Astrocyte (in vitro differentiated cells and primary cell): ENCODE measurements at regions not wholly inside any gene's neighbourhood (a gene's known extent, or its start where the extent isn't known, plus 50 kb on each side); places are given as distances from the start of the nearest gene placed in this dataset.
"Not testable (repeated sequence)": the region's sequence is repeated elsewhere in the genome, so short reads cannot be mapped to it uniquely, and the experiment has no call there.

Experiments
- DNase-seq: peaks from one replicate; pipeline ENCODE4 v3.0.0-alpha.2; 2010; ENCODE audit warnings: low read depth
- FAIRE-seq: peaks from 2 replicates; lab custom pipeline; 2011; peaks lifted over from hg19 to GRCh38; lab: Jason Lieb, UNC
- H2AFZ ChIP-seq: 2 replicates; pipeline ENCODE4 v1.6.0; 2012; ENCODE audit warnings: low read depth, low read length, inconsistent platforms
- H3K27ac ChIP-seq: 2 replicates; pipeline ENCODE4 v1.5.1; 2011; ENCODE audit warnings: low read depth, low read length, inconsistent platforms
- H3K27me3 ChIP-seq: 2 replicates; pipeline ENCODE4 v1.6.0; 2011; ENCODE audit warnings: low read length, inconsistent platforms; ENCODE audit not compliant: insufficient read depth
- H3K36me3 ChIP-seq: 2 replicates; pipeline ENCODE4 v1.5.1; 2011; ENCODE audit warnings: low read length, inconsistent platforms; ENCODE audit not compliant: insufficient read depth
- H3K4me1 ChIP-seq: 2 replicates; pipeline ENCODE4 v1.5.1; 2011; ENCODE audit warnings: low read length, inconsistent platforms; ENCODE audit not compliant: insufficient read depth
- H3K4me2 ChIP-seq: 2 replicates; pipeline ENCODE4 v1.6.0; 2012; ENCODE audit warnings: low read length, inconsistent platforms
- H3K4me3 ChIP-seq: 2 replicates; pipeline ENCODE4 v1.5.1; 2011; ENCODE audit warnings: low read depth, mild to moderate bottlenecking, low read length, inconsistent platforms; ENCODE audit not compliant: insufficient read depth
- H3K79me2 ChIP-seq: 2 replicates; pipeline ENCODE4 v1.6.0; 2012; ENCODE audit warnings: mild to moderate bottlenecking, low read length, inconsistent platforms; ENCODE audit not compliant: insufficient read depth
- H3K9ac ChIP-seq: 2 replicates; pipeline ENCODE4 v1.6.0; 2012; ENCODE audit warnings: mild to moderate bottlenecking, low read length, inconsistent platforms
- H3K9me3 ChIP-seq: 2 replicates; pipeline ENCODE4 v1.5.1; 2012; ENCODE audit warnings: low read depth, mild to moderate bottlenecking, low read length, inconsistent platforms; ENCODE audit not compliant: insufficient read depth
- H4K20me1 ChIP-seq: 2 replicates; pipeline ENCODE4 v1.6.0; 2012; ENCODE audit warnings: low read length, inconsistent platforms; ENCODE audit not compliant: insufficient read depth
- H3K27ac Mint-ChIP-seq: one replicate; pipeline ENCODE4 v1.8.0; 2021; ENCODE audit warnings: mild to moderate bottlenecking, mixed read lengths; ENCODE audit not compliant: unreplicated experiment
- H3K27me3 Mint-ChIP-seq: one replicate; pipeline ENCODE4 v1.8.0; 2021; ENCODE audit warnings: low read depth, mixed read lengths; ENCODE audit not compliant: unreplicated experiment
- H3K36me3 Mint-ChIP-seq: one replicate; pipeline ENCODE4 v1.8.0; 2021; ENCODE audit warnings: low read depth, mixed read lengths; ENCODE audit not compliant: unreplicated experiment
- H3K4me1 Mint-ChIP-seq: one replicate; pipeline ENCODE4 v1.8.0; 2021; ENCODE audit warnings: low read depth, mixed read lengths; ENCODE audit not compliant: unreplicated experiment
- H3K4me3 Mint-ChIP-seq: one replicate; pipeline ENCODE4 v1.8.0; 2021; ENCODE audit warnings: mild to moderate bottlenecking, moderate library complexity, mixed read lengths; ENCODE audit not compliant: unreplicated experiment
- H3K9me3 Mint-ChIP-seq: one replicate; pipeline ENCODE4 v1.8.0; 2021; ENCODE audit warnings: mild to moderate bottlenecking, mixed read lengths; ENCODE audit not compliant: unreplicated experiment

- H3K79me2 ChIP-seq, H3K27me3 ChIP-seq, H4K20me1 ChIP-seq, H3K4me3 ChIP-seq, H3K9me3 ChIP-seq, H3K27ac Mint-ChIP-seq, H3K4me1 Mint-ChIP-seq, H3K27me3 Mint-ChIP-seq, H3K36me3 Mint-ChIP-seq, H3K4me3 Mint-ChIP-seq, FAIRE-seq, H3K36me3 ChIP-seq, H3K27ac ChIP-seq, H3K9me3 Mint-ChIP-seq, H2AFZ ChIP-seq, H3K9ac ChIP-seq, H3K4me2 ChIP-seq, DNase-seq, H3K4me1 ChIP-seq: not testable (repeated sequence)
Measured at GRCh38 chrX:91500499-91500898, 65.9 kb downstream of the PABPC5 start.

DNA sequence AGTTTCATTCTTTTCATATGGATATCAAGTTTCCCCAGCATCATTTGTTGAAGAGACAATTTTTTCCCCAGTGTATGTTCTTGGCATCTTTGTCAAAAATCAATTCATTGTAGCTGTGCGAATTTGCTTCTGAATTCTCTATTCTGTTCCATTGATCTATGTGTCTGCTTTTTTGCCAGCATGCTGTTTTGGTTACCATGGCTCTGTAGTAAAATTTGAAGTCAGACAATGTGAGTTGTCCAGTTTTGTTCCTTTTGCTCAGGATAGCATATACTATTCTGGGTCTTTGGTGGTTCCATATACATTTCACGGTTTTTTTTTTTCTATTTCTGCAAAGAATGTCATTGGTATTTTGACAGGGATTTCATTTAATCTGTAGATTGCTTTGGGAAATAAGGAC, 95.6 kb downstream of the PABPC5 start:
- H3K36me3 Mint-ChIP-seq, H3K27ac Mint-ChIP-seq, H3K9me3 Mint-ChIP-seq: not testable (repeated sequence)

DNA sequence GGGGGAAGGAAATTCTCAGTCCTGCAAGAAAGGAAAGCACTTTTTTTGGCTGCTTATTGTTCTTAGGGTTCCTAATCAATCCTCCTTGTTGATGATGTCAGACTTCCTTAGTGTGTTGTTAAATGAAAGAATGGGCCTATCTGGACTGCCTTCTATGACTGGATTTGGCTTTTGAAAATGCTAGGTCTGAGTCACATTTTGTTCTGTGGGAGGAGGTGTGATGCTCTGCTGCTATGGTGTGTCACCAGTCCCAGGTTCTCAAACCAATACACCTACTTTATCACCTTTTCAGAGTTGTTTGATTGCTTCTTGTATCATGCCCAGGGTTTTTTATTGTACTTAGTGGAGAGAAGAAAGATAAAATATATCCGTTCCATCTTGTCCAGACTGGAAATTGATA, 128.5 kb downstream of the PABPC5 start:
- H4K20me1 ChIP-seq, FAIRE-seq, H3K4me3 Mint-ChIP-seq, H3K27ac Mint-ChIP-seq, H3K9ac ChIP-seq, H3K4me1 Mint-ChIP-seq, H3K36me3 Mint-ChIP-seq, H3K4me3 ChIP-seq, H3K79me2 ChIP-seq, H3K4me1 ChIP-seq, H3K9me3 Mint-ChIP-seq, H3K9me3 ChIP-seq, H3K36me3 ChIP-seq, DNase-seq, H2AFZ ChIP-seq, H3K27me3 Mint-ChIP-seq, H3K27me3 ChIP-seq, H3K27ac ChIP-seq, H3K4me2 ChIP-seq: not testable (repeated sequence)

More for the DNA sequence above, 95.6 kb downstream of the PABPC5 start:
- H3K36me3 ChIP-seq, H3K4me1 ChIP-seq, H3K4me2 ChIP-seq, H3K4me1 Mint-ChIP-seq, H3K4me3 ChIP-seq, H3K79me2 ChIP-seq, H3K27me3 Mint-ChIP-seq, H2AFZ ChIP-seq, H3K9me3 ChIP-seq, H3K27ac ChIP-seq, H3K9ac ChIP-seq, H3K27me3 ChIP-seq, DNase-seq, H3K4me3 Mint-ChIP-seq, H4K20me1 ChIP-seq: not testable (repeated sequence)
- FAIRE-seq, result peak; percentile 20
